ENCODE measurements at regions not wholly inside any gene's neighbourhood (a gene's known extent, or its start where the extent isn't known, plus 50 kb on each side); places are given as distances from the start of the nearest gene placed in this dataset.

DNA sequence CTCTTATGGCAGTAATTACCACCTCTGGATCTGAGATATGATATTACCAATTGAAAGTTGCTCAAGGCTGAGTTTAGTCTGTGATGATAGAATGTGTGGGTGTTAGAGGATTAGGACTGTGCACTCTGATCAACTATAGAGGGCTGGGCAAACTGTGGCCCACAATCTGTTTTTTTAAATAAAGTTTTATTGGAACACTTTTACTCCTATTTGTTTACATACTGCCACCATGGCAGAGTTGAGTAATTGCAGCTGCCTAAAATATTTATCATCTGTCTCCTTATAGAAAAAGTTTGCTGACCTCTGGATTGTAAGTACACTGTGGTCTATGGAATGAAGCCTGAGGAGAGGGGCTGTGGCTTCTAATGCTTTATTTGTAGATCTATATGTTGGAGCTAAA lies 71.5 kb upstream of the N4BP1 start:
- TF ChIP-seq POLR2A (IDR thresholded peaks at IDR 0.05): no peak
- no peak for TF ChIP-seq CTCF (IDR thresholded peaks at IDR 0.05 in 4 of 5, conservative IDR thresholded peaks at IDR 0.05 in 1 of 5)

Data from gastrocnemius medialis (tissue), 4 donors.